SHP77 (cell line): ENCODE measurements at regions not wholly inside any gene's neighbourhood (a gene's known extent, or its start where the extent isn't known, plus 50 kb on each side); places are given as distances from the start of the nearest gene placed in this dataset.

Experiments used
- DNase-seq, 2 experiments: peaks; one replicate each; lab custom pipeline; 2025; lab: John Stamatoyannopoulos, UW

- no peak for DNase-seq
These were observed 146.0 kb downstream of the SPANXN4 start for GRCh38 chrX:143171703-143172102.

- DNase-seq, result no peak
These were observed 140.1 kb downstream of the SPANXN4 start for GRCh38 chrX:143165778-143166177.

- no peak for DNase-seq
These were observed 114.0 kb downstream of the SPANXN4 start for GRCh38 chrX:143139681-143140080.

- peak; percentile 79 to 80 for DNase-seq
These were observed 95.7 kb downstream of the SPANXN4 start for GRCh38 chrX:143121477-143121876.

GRCh38 chrX:143115466-143115865, 89.7 kb downstream of the SPANXN4 start:
- DNase-seq, result no peak

- no peak for DNase-seq
These were observed 70.1 kb downstream of the SPANXN4 start for GRCh38 chrX:143095816-143096215.

GRCh38 chrX:143095321-143095720, 69.6 kb downstream of the SPANXN4 start:
- DNase-seq, result no peak

- no peak for DNase-seq
These were observed 68.8 kb downstream of the SPANXN4 start for GRCh38 chrX:143094417-143095023.
